ENCODE measurements at regions not wholly inside any gene's neighbourhood (a gene's known extent, or its start where the extent isn't known, plus 50 kb on each side); places are given as distances from the start of the nearest gene placed in this dataset.

GRCh38 chr20:4455301-4455701, 206.2 kb upstream of the ADRA1D start:
- H3K4me1 Mint-ChIP-seq, result no peaks in the 10 kb centered on the region
- no peaks in the 10 kb centered on the region for H3K9me3 Mint-ChIP-seq
- H3K27me3 Mint-ChIP-seq, result no peaks in the 10 kb centered on the region
- H3K4me3 Mint-ChIP-seq, result no peak overlapping the region
- no peaks in the 10 kb centered on the region for H3K36me3 Mint-ChIP-seq
- H3K27ac Mint-ChIP-seq, result no peak overlapping the region

GRCh38 chr20:4454111-4454510, 205.0 kb upstream of the ADRA1D start:
- Mint-ChIP-seq H3K9me3 (no peaks in the 10 kb centered on the region), H3K4me3 (no peak overlapping the region), H3K27me3 (no peaks in the 10 kb centered on the region), H3K4me1 (no peaks in the 10 kb centered on the region), H3K27ac (no peak overlapping the region), H3K36me3 (no peaks in the 10 kb centered on the region)

- Mint-ChIP-seq H3K4me3 (no peak overlapping the region), H3K36me3 (no peaks in the 10 kb centered on the region), H3K4me1 (no peaks in the 10 kb centered on the region), H3K9me3 (no peaks in the 10 kb centered on the region), H3K27ac (no peak overlapping the region), H3K27me3 (peaks cover under 1% of the 10 kb centered on the region)
Measured at GRCh38 chr20:4453359-4453758, 204.3 kb upstream of the ADRA1D start.

- Mint-ChIP-seq H3K27ac (no peak overlapping the region), H3K9me3 (no peaks in the 10 kb centered on the region), H3K36me3 (no peaks in the 10 kb centered on the region)
Measured at GRCh38 chr20:4451487-4452081, 202.5 kb upstream of the ADRA1D start.

DNA sequence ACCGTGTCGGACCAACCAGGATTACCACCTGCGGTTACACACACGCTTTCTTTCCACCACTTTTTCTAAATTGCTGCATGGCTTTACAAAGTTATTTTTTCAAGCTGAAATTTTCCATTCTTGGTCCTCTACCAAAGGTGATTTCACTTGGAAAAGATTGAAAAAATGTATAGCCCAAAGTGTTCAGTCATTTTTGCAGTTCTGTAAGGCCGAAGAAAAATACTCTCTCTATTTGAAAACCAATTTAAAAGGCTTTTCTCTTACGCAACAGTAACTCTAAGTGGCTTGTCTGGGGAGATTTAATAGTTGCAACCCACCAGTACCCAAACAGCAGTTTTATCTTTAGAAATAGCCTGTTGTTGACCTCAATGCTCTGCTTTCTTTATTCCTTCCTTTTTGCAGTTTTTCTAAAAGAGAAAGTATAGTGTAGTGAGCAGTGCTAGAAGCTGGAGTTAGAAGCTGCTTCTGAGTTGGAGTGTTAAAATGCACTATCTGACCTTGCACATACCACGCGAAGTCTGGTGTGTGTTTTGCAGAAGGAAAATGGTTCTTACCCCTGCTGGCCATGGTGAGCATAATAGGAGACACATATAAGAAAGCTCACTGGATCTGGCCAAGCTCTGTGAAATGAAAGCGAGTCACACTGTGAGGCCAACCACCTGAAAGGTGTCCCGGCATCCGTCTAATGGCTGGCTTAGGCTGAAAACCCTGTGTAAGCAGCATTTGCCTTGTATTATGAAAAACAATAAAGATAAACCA, 201.0 kb upstream of the ADRA1D start:
- Mint-ChIP-seq H3K27me3 (peaks cover 8% of the 10 kb centered on the region), H3K36me3 (no peaks in the 10 kb centered on the region), H3K4me1 (no peaks in the 10 kb centered on the region), H3K4me3 (no peak overlapping the region), H3K9me3 (no peaks in the 10 kb centered on the region), H3K27ac (no peak overlapping the region)

More at GRCh38 chr20:4451487-4452081, 202.5 kb upstream of the ADRA1D start:
- Mint-ChIP-seq H3K4me1 (no peaks in the 10 kb centered on the region), H3K4me3 (no peak overlapping the region), H3K27me3 (peaks cover 5% of the 10 kb centered on the region)

DNA sequence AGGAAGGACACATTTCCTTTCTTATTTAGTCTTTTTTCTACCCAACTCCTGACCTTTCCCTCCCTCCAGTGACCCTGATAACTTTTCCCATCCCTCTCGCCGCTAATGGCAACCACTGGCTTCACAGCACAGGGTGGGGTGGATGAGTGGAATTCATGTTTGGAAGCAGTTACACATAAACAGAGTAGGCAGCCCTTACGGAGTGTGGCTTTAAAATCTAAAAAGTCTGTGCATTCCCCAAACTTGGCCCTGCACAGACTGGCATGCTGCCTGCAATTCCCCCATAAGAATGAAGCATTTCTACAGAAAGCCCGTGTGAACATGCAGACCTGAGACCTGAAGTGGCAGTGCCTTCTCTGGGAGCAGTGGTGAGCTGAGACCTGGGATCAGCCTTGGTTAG, 196.7 kb upstream of the ADRA1D start:
- peaks cover 12% of the 10 kb centered on the region for H3K27me3 Mint-ChIP-seq
- H3K4me3 Mint-ChIP-seq, result no peak overlapping the region
- H3K27ac Mint-ChIP-seq, result no peak overlapping the region
- no peaks in the 10 kb centered on the region for H3K4me1 Mint-ChIP-seq
- no peaks in the 10 kb centered on the region for H3K9me3 Mint-ChIP-seq
- no peaks in the 10 kb centered on the region for H3K36me3 Mint-ChIP-seq

DNA sequence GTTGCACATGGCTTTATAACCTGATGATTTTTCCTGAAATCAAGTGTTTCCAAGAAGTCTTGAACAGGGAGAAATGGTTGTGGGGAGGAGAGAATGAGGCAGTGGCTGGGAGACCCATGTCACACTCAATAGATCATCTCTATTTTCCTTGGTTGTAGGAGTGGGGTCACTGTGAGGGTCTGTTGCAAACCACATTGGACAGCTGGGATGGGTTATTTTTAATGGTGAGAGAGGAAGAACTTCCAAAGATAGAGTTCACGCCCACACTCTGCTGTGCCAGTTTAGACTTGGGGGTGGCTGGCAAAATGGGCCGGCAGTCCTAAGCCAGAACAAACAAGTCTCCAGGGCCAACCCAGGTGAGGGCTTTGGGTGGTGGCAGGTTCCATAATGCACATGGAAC, 196.2 kb upstream of the ADRA1D start:
- H3K27me3 Mint-ChIP-seq, result peaks cover 12% of the 10 kb centered on the region
- no peaks in the 10 kb centered on the region for H3K4me1 Mint-ChIP-seq
- no peaks in the 10 kb centered on the region for H3K36me3 Mint-ChIP-seq
- no peak overlapping the region for H3K27ac Mint-ChIP-seq
- H3K4me3 Mint-ChIP-seq, result no peak overlapping the region
- H3K9me3 Mint-ChIP-seq, result no peaks in the 10 kb centered on the region

DNA sequence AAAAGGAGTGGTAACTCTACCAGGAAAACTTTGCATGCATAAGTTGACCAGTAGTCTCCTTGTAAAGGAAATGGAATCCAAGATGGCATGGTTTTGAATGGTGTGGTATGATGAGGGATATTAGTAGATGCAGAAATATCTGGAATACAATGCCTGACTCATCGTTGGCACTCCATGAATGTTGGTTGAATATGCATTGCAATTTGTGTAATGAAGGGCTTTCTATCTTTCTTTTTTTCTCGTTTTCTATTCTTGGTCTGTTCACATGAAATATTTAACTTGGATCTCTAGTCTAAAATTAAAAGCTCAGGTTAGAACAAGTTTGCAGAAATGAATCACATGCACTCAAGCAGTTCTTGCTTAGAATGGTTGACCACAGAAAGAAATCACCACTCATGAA, 195.3 kb upstream of the ADRA1D start:
- Mint-ChIP-seq H3K4me3 (no peak overlapping the region), H3K36me3 (no peaks in the 10 kb centered on the region), H3K27me3 (peaks cover 12% of the 10 kb centered on the region), H3K9me3 (no peaks in the 10 kb centered on the region), H3K4me1 (no peaks in the 10 kb centered on the region), H3K27ac (no peak overlapping the region)

DNA sequence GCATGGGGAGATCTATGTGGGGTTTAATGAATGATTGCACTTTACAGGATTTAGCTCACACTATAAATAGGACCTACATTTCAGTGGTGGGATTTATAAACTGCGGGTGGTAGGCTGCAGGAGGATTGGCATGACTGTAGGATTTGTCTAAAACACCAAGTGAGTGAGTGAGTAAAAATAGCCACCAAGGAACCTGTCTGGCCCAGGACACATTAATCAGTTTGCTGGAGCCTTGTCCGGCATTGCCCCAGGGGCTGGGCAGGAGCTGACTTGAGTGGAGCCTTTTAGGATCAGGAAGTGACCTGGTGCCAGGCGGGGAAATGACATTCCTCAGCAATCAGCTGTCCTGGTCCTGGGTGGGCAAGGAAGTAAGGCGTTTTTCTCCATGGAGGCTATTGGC, 193.9 kb upstream of the ADRA1D start:
- Mint-ChIP-seq H3K4me1 (no peaks in the 10 kb centered on the region), H3K27me3 (peaks cover 9% of the 10 kb centered on the region), H3K4me3 (no peak overlapping the region), H3K27ac (no peak overlapping the region), H3K36me3 (no peaks in the 10 kb centered on the region), H3K9me3 (no peaks in the 10 kb centered on the region)

DNA sequence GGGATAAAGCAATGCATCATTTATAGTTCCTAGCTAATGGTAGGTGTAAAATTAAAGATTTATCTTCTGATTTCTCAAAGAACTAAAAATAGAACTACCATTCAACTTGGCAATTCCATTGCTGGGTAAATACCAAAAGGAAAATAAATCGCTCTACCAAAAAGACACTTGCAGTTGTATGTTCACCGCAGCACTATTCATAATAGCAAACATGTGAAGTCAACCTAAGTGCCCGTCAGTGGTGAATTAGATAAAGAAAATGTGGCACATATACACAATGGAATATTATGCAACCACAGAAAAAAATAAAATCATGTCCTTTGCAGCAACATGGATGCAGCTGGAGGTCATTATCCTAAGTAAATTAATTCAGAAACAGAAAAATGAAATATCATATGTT, 192.8 kb upstream of the ADRA1D start:
- Mint-ChIP-seq H3K4me3 (no peak overlapping the region), H3K27ac (no peak overlapping the region), H3K4me1 (no peaks in the 10 kb centered on the region), H3K9me3 (no peaks in the 10 kb centered on the region), H3K36me3 (no peaks in the 10 kb centered on the region), H3K27me3 (peaks cover 7% of the 10 kb centered on the region)

DNA sequence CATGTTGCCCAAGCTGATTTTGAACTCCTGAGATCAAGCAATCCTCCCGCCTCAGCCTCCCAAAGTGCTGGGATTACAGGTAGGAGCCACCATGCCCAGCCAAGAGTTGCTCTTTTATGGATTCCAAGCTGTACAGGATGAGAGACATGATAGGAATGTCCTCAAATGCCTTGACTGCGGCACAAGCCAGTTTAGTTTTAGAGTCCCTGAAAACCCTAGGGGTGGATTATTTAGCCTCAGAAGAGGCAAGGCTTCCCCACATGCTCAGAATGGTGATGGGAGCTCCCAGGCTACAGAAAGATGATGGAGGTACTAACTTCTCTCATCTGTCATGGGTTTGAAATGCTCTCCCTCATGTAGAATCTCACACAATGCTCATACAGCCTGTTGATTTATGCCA, 192.1 kb upstream of the ADRA1D start:
- no peaks in the 10 kb centered on the region for H3K36me3 Mint-ChIP-seq
- no peaks in the 10 kb centered on the region for H3K9me3 Mint-ChIP-seq
- peaks cover 8% of the 10 kb centered on the region for H3K27me3 Mint-ChIP-seq
- no peak overlapping the region for H3K4me3 Mint-ChIP-seq
- H3K4me1 Mint-ChIP-seq, result no peaks in the 10 kb centered on the region
- no peak overlapping the region for H3K27ac Mint-ChIP-seq

GRCh38 chr20:4439461-4439860, 190.4 kb upstream of the ADRA1D start:
- no peaks in the 10 kb centered on the region for H3K4me1 Mint-ChIP-seq

DNA sequence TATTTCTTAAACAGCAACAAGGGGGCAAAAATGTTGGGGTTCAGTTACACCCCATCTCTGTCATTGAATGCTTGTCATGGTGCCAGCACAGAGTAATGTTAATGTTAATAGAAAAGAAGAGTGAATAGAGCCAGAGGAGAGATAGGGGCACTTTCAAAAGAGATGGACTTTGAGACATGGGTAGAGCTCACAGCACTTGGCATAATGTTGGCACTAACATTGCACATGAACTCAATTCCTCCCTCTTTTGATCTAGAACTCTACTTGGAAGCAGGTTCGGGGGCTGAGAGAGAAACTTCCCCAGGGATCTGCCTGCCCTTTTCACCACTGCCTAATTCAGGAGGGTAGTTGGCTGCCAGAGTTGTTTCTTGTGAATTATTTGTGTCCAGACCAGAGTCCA, 188.0 kb upstream of the ADRA1D start:
- Mint-ChIP-seq H3K27me3 (peaks cover 1% of the 10 kb centered on the region), H3K36me3 (no peaks in the 10 kb centered on the region), H3K4me1 (no peaks in the 10 kb centered on the region), H3K27ac (no peak overlapping the region), H3K4me3 (no peak overlapping the region), H3K9me3 (no peaks in the 10 kb centered on the region)

More at GRCh38 chr20:4439461-4439860, 190.4 kb upstream of the ADRA1D start:
- no peaks in the 10 kb centered on the region for H3K36me3 Mint-ChIP-seq
- H3K27me3 Mint-ChIP-seq, result peaks cover 3% of the 10 kb centered on the region
- no peak overlapping the region for H3K4me3 Mint-ChIP-seq
- H3K27ac Mint-ChIP-seq, result no peak overlapping the region
- no peaks in the 10 kb centered on the region for H3K9me3 Mint-ChIP-seq

DNA sequence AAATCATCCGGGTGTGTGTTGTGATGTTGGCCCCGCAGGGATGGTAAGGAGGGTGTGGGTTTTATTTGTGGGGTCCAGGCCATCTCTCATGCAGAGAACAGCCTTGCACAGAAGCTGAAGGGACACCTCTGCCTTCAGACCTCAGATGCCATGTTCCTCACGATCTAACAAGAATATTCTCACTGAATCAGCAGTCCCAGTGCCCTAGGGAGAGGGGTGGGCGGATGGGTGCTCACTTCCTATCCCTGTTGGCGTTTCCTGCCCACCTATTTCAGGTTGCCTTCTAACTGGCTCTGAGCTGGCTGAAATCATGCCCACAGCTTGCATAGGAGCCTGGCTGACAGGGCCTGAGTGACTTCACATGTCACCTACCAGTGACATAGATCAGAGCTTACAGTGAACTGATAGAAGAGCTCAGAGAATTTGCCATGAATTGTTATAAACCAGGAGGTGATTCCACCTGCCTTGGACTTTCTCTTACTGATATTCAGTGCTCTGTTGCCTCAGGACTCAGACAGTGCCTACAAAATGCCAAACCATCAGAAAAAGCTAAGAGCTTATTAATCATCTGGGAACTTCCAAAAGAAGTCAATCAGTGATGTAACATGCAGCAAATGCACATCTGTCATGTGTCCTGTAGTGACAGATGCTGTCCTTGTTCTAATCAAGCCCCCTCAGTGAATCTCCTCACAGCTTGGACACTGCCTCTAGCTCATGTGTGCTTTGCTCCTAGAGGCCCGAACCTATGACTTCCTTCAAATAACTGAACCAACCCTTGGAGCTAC, 186.8 kb upstream of the ADRA1D start:
- peaks cover 1% of the 10 kb centered on the region for H3K27me3 Mint-ChIP-seq
- no peak overlapping the region for H3K4me3 Mint-ChIP-seq
- no peaks in the 10 kb centered on the region for H3K36me3 Mint-ChIP-seq
- no peaks in the 10 kb centered on the region for H3K4me1 Mint-ChIP-seq
- H3K9me3 Mint-ChIP-seq, result no peaks in the 10 kb centered on the region
- no peak overlapping the region for H3K27ac Mint-ChIP-seq

GRCh38 chr20:4435225-4435624, 186.1 kb upstream of the ADRA1D start:
- H3K4me3 Mint-ChIP-seq, result no peak overlapping the region
- no peaks in the 10 kb centered on the region for H3K9me3 Mint-ChIP-seq

GRCh38 chr20:4434681-4435080, 185.6 kb upstream of the ADRA1D start:
- H3K36me3 Mint-ChIP-seq, result no peaks in the 10 kb centered on the region
- H3K4me3 Mint-ChIP-seq, result no peak overlapping the region
- no peaks in the 10 kb centered on the region for H3K9me3 Mint-ChIP-seq
- H3K27me3 Mint-ChIP-seq, result peaks cover 1% of the 10 kb centered on the region
- H3K4me1 Mint-ChIP-seq, result no peaks in the 10 kb centered on the region
- H3K27ac Mint-ChIP-seq, result no peak overlapping the region

More at GRCh38 chr20:4435225-4435624, 186.1 kb upstream of the ADRA1D start:
- H3K27ac Mint-ChIP-seq, result no peak overlapping the region
- no peaks in the 10 kb centered on the region for H3K4me1 Mint-ChIP-seq
- no peaks in the 10 kb centered on the region for H3K36me3 Mint-ChIP-seq
- H3K27me3 Mint-ChIP-seq, result peaks cover 1% of the 10 kb centered on the region
